ENCODE measurements at regions not wholly inside any gene's neighbourhood (a gene's known extent, or its start where the extent isn't known, plus 50 kb on each side); places are given as distances from the start of the nearest gene placed in this dataset.

DNA sequence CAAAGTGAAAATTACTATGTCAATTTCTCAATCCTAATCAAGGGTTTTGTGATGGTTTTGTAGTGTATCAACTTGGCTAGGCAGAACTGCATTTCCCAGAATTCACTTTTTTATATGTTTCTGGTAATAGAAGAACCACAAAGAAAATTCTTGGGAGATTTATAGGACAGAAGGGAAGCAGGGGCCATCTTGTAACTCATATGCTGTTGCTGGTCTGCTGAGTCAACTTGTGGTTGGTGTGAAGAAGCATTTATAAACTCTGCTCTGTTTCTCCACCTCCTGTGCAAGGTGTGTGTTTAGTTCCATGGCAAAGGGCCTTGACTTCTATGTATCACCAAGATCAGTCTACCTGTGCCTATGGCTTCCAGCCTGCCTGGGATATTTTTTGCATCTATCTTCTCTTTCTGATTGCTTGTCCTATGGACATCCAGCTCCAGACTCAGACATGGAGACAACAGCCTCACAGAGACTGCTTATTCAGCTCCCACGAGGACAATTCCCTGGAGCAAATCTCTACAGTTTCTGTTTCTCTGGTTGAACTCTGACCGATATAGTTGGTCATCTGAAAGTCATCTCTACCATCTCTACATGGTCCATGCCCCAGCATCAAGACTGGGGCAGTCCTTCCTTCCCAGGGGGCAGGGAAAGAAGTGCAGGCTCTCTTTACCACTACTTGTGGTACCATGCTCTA, 364.3 kb upstream of the DDHD1 start:
- TF ChIP-seq, protein P1, sequence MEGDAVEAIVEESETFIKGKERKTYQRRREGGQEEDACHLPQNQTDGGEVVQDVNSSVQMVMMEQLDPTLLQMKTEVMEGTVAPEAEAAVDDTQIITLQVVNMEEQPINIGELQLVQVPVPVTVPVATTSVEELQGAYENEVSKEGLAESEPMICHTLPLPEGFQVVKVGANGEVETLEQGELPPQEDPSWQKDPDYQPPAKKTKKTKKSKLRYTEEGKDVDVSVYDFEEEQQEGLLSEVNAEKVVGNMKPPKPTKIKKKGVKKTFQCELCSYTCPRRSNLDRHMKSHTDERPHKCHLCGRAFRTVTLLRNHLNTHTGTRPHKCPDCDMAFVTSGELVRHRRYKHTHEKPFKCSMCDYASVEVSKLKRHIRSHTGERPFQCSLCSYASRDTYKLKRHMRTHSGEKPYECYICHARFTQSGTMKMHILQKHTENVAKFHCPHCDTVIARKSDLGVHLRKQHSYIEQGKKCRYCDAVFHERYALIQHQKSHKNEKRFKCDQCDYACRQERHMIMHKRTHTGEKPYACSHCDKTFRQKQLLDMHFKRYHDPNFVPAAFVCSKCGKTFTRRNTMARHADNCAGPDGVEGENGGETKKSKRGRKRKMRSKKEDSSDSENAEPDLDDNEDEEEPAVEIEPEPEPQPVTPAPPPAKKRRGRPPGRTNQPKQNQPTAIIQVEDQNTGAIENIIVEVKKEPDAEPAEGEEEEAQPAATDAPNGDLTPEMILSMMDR (IDR thresholded peaks at IDR 0.05; ENCODE audit: control extremely low read depth, extremely low read depth, low read depth, missing control alignments) = no peak
- ChIA-PET POLR2A (no interaction called here), CTCF (interaction anchor here (1.2 kb wide), 1 partner anchor 221 kb away, joined by 3 read pairs; no protein-coding TSS in a partner anchor)
- DNase-seq (ENCODE audit: extremely low spot score) = no peak

DNA sequence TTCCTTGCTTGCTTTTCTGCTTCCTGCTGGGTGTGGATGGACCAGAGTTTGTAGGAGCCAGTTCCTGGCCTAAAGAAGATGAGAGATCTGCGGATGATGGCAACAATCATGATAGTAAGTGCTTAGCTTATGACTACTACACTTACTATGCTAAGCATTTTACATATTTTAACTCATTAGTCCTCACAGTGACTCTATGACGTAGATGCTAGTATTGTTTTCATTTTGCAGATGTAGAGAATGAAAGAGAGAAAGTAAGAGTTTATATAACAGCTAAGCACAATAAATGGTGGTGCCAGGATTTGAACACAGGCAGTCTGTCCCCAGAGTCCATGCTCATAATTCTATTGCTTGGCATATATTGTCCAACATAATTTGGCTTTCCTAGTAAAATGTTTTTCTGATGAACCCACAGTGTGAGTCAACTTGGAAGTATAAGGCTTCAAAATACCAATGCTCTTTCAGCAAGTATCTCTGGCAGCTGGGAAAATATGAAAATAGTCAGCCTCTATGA, 363.2 kb upstream of the DDHD1 start:
- POLR2A ChIA-PET = no interaction called here
- CTCF ChIA-PET = interaction anchor here (0.9 to 1.3 kb wide), 2 partner anchors 22 to 83 kb away, joined by 3 to 4 read pairs; no protein-coding TSS in a partner anchor
- TF ChIP-seq, protein P1 (IDR thresholded peaks at IDR 0.05; ENCODE audit: control extremely low read depth, extremely low read depth, low read depth, missing control alignments) = no peak
- no peak for DNase-seq (ENCODE audit: extremely low spot score)

DNA sequence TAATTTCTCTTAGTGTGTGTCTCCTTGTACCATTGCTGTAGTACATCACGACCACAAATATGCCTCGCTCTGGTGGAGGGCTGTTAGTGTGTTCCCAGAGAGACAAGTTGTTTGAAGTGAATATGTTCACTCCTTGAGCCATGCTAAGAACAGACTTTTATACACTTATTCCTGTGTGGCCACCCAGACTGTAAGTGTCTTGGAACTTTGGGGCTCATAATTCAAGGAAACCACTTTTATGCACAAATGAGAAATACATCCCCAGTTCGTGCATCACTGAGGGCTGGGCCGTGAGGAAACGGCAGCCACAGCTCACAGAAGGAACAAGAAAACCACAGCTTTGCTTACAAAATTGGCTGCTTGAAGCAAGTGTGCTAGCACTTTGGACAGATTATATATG, 362.2 kb upstream of the DDHD1 start:
- TF ChIP-seq, protein P1 (IDR thresholded peaks at IDR 0.05; ENCODE audit: control extremely low read depth, extremely low read depth, low read depth, missing control alignments) = no peak
- CTCF ChIA-PET = interaction anchor here (1.0 to 1.3 kb wide), 2 partner anchors 9 to 23 kb away, joined by 3 to 4 read pairs; no protein-coding TSS in a partner anchor
- POLR2A ChIA-PET = no interaction called here
- DNase-seq (ENCODE audit: extremely low spot score) = no peak

DNA sequence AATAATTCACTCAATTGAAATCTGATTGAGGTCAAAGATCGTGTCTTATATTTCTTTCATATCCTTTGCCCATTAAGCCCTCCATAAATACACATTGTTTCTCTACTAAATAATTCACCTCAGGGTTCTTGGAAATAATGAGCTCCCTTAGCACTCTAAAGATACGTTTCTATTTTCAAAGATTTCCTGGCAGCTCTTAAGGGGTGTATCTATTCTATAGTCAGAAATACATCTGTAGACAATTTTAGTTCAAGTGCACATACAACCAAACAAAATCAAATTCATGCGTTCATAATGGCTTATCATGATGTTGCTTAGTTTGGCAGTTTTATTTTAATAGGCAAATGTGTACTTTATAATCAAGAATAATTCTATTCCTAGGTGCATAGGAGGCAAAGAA, 361.1 kb upstream of the DDHD1 start:
- ChIA-PET POLR2A (no interaction called here), CTCF (interaction anchor here (1.2 kb wide), 1 partner anchor 31 kb away, joined by 3 read pairs; no protein-coding TSS in a partner anchor)
- TF ChIP-seq, protein P1 (IDR thresholded peaks at IDR 0.05; ENCODE audit: control extremely low read depth, extremely low read depth, low read depth, missing control alignments) = no peak

DNA sequence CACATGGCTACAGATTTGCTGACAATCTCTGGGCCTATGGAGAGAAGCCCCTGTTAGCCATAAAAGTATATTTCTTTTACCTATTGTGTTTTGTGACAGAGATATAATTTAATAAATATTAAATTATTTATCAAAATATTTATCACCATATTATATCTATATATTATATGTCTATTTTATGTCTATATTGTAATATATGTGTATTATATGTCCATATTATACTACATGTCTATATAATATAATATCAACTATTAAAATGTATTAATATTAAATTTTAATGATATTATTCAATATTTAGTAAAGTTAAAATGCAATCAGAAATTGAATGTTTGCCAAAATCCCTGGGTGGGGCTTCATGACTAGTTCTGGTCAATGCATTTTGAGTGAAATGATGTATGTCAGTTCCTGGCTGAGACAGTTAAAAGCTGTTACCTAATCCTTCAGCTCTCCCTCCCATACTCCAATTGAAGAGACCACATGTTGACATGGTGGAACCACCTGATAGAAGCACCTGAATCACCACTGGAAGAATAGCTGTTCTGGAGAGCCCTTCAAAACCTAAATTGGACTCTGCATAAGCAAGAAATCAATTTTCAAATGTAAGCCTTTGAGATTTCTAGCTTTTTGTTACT, 357.3 kb upstream of the DDHD1 start:
- POLR2A ChIA-PET = no interaction called here

More for the DNA sequence above, 361.1 kb upstream of the DDHD1 start:
- no peak for DNase-seq (ENCODE audit: extremely low spot score)

More for the DNA sequence above, 357.3 kb upstream of the DDHD1 start:
- CTCF ChIA-PET = no interaction called here
- no peak for DNase-seq (ENCODE audit: extremely low spot score)
- TF ChIP-seq, protein P1 (IDR thresholded peaks at IDR 0.05; ENCODE audit: control extremely low read depth, extremely low read depth, low read depth, missing control alignments) = no peak

Measured in GM10248 (cell line).